Right lobe of liver (tissue), 6 donors: ENCODE measurements at regions not wholly inside any gene's neighbourhood (a gene's known extent, or its start where the extent isn't known, plus 50 kb on each side); places are given as distances from the start of the nearest gene placed in this dataset.

Experiments
- ATAC-seq, 4 donors: fragments of 200-7000 bp; cut with Tn5 transposase; one replicate each; pipeline ENCODE4 v1.9.1; 2020; ENCODE audit warnings: mild to moderate bottlenecking in 4 of 4, moderate library complexity in 4 of 4
- DNase-seq, 3 donors: peaks; one replicate each; pipeline ENCODE4 v3.0.0-alpha.2; 2020
- H3K27ac ChIP-seq, 3 donors: fragments of 200-600 bp; one replicate each; pipeline ENCODE4 v1.8.0; 2022
- H3K27me3 ChIP-seq, 2 donors: fragments of 200-600 bp; one replicate each; pipeline ENCODE4 v1.8.0; 2022
- H3K36me3 ChIP-seq, 4 donors: fragments of 200-600 bp; sonication (generic) in 1 of 4; one replicate each; pipeline versions ENCODE4 v1.5.1 to v1.8.0; 2017 to 2022; ENCODE audit warnings: control low read depth in 1 of 4
- H3K4me1 ChIP-seq, 4 donors: fragments of 200-600 bp; sonication (generic) in 1 of 4; one replicate each; pipeline versions ENCODE4 v1.5.1 to v1.8.0; 2017 to 2022; ENCODE audit warnings: control low read depth in 1 of 4
- H3K4me3 ChIP-seq, 3 donors: fragments of 200-600 bp; one replicate each; pipeline ENCODE4 v1.8.0; 2022
- H3K9me3 ChIP-seq, 4 donors: fragments of 200-600 bp; sonication (generic) in 1 of 4; one replicate each; pipeline versions ENCODE4 v1.5.1 to v1.8.0; 2017 to 2022; ENCODE audit warnings: control low read depth in 1 of 4
- POLR2A ChIP-seq: fragments of 450-650 bp; IDR thresholded peaks from one replicate; pipeline ENCODE4 v1.6.1; 2017; ENCODE audit warnings: antibody characterized with exemption, mild to moderate bottlenecking
- WGBS: methylation state at CpG from one replicate; pipeline ENCODE4 v1.1.6; 2018; ENCODE audit warnings: low coverage, low lambda C conversion rate; ENCODE audit not compliant: insufficient coverage; ENCODE audit errors: missing lambda C conversion rate; 5-methylcytosine and 5-hydroxymethylcytosine counted together
- intact Hi-C, 2 donors: fragments of 100-400 bp; cut with DNase I; formaldehyde crosslinking; loops; one replicate each; pipeline versions ENCODE4 v1.11.2 to v1.14.1; 2022
- TF ChIP-seq, protein P1 (sequence below), 4 donors: fragments of 200-600 bp in 3 of 4; fragments of 450-650 bp in 1 of 4; IDR thresholded peaks; one replicate each; pipeline versions ENCODE4 v1.5.1 to v1.8.0; 2016 to 2022; ENCODE audit warnings: antibody characterized with exemption in 4 of 4, mild to moderate bottlenecking in 2 of 4
- donor health status: DM: no; HTN: yes; CAD: no.
- donor health status: DM: no; HTN: no; CAD: no.
- donor health status: DM: no; HTN: no; CAD: no.
- donor health status: DM: no; HTN: yes; CAD: no.
- donor health status: DM: no; HTN: yes; CAD: no.

DNA sequence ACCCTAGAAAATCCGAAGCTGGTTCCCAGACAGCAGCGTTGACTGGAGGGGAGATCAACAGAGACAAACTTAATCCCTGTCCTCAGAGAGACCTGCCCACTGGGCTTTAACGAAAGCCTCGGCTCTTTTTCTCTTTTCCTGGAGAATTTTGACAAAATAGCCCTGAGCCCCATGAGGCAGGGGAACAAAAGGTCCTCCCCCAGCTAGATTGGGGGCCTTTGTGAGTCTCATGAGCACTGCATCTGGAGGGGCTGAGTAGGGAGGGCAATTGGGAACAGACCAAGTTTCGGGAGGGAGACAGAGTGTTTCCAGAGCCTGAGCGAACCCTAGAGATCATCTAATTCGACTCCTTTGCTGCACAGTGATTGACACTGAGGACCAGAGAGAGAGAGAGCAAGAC, 123.9 kb upstream of the HAAO start:
- ATAC-seq = no peak
- intact Hi-C loops = no loop called here

DNA sequence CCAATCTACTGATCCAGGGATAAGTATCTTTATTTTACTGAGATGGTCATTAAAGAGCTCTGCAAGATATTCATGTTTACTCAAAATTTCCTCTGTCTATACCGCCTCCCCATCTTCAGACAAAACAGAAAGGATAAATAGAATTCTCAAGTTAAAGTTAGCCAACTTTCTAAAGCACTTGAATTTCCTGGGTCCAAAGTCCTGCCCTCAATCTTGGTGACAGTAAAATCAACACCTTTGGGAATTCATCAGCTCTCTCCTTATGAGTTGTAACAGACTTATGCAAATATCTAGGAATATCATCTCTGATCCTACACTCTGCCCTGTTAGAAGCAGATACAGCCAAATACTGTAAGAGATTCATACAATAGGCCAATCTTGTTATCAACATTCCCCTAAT, 122.5 kb upstream of the HAAO start:
- no peaks in the 10 kb centered on the region for H3K36me3 ChIP-seq
- intact Hi-C loops = no loop called here
- no peaks in the 10 kb centered on the region for H3K27me3 ChIP-seq
- H3K4me1 ChIP-seq = no peaks in the 10 kb centered on the region
- ATAC-seq (no peak), DNase-seq (no peak)
- H3K9me3 ChIP-seq = no peaks in the 10 kb centered on the region
- no peak overlapping the region for H3K27ac ChIP-seq
- H3K4me3 ChIP-seq = no peak overlapping the region
- TF ChIP-seq POLR2A = no peak
- TF ChIP-seq, protein P1, sequence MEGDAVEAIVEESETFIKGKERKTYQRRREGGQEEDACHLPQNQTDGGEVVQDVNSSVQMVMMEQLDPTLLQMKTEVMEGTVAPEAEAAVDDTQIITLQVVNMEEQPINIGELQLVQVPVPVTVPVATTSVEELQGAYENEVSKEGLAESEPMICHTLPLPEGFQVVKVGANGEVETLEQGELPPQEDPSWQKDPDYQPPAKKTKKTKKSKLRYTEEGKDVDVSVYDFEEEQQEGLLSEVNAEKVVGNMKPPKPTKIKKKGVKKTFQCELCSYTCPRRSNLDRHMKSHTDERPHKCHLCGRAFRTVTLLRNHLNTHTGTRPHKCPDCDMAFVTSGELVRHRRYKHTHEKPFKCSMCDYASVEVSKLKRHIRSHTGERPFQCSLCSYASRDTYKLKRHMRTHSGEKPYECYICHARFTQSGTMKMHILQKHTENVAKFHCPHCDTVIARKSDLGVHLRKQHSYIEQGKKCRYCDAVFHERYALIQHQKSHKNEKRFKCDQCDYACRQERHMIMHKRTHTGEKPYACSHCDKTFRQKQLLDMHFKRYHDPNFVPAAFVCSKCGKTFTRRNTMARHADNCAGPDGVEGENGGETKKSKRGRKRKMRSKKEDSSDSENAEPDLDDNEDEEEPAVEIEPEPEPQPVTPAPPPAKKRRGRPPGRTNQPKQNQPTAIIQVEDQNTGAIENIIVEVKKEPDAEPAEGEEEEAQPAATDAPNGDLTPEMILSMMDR (IDR thresholded peaks at IDR 0.05) = no peak
- whole genome bisulfite sequencing = 50% methylated on average over 1 of the region's 1 CpG

More for the DNA sequence above, 123.9 kb upstream of the HAAO start:
- Histone ChIP-seq H3K27ac (no peak overlapping the region), H3K4me1 (no peaks in the 10 kb centered on the region), H3K36me3 (no peaks in the 10 kb centered on the region), H3K27me3 (no peaks in the 10 kb centered on the region), H3K9me3 (no peaks in the 10 kb centered on the region), H3K4me3 (no peak overlapping the region)
- DNase-seq = no peak
- TF ChIP-seq POLR2A = no peak
- TF ChIP-seq, protein P1 (IDR thresholded peaks at IDR 0.05) = no peak
- WGBS = 87% methylated on average over 7 of the region's 7 CpGs

DNA sequence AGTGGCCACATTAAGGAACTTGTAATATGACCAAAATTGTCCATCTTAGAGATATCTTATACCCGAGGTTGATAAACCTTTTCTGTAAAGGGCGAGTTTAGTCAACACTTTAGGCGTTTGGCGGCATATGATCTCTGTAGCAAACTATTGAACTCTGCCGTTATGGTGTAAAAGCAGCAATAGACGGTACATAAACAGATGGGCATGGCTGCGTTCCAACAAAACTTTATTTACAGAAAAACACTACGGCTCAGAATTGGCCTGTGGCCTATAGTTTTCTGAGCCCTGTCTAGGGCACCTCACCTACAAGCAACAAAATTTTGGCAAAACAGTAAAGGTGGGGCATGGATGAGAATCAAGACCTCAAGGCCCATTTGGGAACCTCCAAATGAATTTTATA, 121.9 kb upstream of the HAAO start:
- WGBS = 45% methylated on average over 7 of the region's 8 CpGs

DNA sequence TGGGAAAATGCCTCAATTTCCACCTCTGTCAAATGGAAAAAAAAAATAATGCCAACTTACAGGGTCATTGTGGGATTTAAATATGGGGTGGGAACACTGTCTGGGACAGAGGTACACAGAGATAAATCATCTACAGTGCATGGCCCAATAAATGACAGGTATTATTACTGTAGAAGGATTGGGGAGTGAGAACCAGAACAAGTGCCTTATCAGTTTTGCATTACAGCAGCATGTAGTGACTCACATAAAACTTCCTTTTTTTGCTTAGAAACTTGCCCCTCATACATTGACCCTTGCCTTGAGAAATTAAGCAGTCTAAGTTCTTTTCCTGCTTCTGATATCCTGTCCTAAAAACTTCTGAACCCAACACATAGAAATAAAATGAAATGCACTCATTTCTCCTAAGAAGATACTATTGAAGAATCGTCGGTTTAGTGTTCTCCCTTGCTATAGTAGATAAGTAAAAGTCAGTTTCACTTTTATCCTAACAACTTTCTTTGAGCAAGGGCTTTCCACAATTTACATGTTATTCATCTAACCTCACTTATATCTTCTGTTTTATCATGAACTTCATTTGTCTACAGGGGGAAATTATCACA, 121.0 kb upstream of the HAAO start:
- TF ChIP-seq POLR2A = no peak
- TF ChIP-seq, protein P1 (IDR thresholded peaks at IDR 0.05) = no peak
- Histone ChIP-seq H3K27me3 (no peaks in the 10 kb centered on the region), H3K27ac (peak overlapping the region in 1 of 3 donors; percentile 25), H3K9me3 (no peaks in the 10 kb centered on the region), H3K4me1 (no peaks in the 10 kb centered on the region), H3K36me3 (no peaks in the 10 kb centered on the region), H3K4me3 (no peak overlapping the region)
- ATAC-seq (peak; percentile 17 to 63 (median 46)), DNase-seq (no peak)
- WGBS = 43% methylated on average over 2 of the region's 2 CpGs
- intact Hi-C loops = no loop called here

More for the DNA sequence above, 121.9 kb upstream of the HAAO start:
- Histone ChIP-seq H3K4me3 (no peak overlapping the region), H3K4me1 (no peaks in the 10 kb centered on the region), H3K9me3 (no peaks in the 10 kb centered on the region), H3K27me3 (no peaks in the 10 kb centered on the region), H3K36me3 (no peaks in the 10 kb centered on the region), H3K27ac (peak overlapping the region in 1 of 3 donors; percentile 25)
- intact Hi-C loops = no loop called here
- TF ChIP-seq, protein P1 (IDR thresholded peaks at IDR 0.05) = no peak
- no peak for TF ChIP-seq POLR2A
- peak in 2 of 4 donors; percentile 12 to 43 for ATAC-seq
- no peak for DNase-seq
